GM19043 (cell line): ENCODE measurements at regions not wholly inside any gene's neighbourhood (a gene's known extent, or its start where the extent isn't known, plus 50 kb on each side); places are given as distances from the start of the nearest gene placed in this dataset.

ENCODE experiments used
- ATAC-seq: cut with Tn5 transposase; IDR thresholded peaks from one replicate; pipeline ENCODE4 v1.9.1; 2021; ENCODE audit warnings: low read depth; ENCODE audit not compliant: unreplicated experiment

DNA sequence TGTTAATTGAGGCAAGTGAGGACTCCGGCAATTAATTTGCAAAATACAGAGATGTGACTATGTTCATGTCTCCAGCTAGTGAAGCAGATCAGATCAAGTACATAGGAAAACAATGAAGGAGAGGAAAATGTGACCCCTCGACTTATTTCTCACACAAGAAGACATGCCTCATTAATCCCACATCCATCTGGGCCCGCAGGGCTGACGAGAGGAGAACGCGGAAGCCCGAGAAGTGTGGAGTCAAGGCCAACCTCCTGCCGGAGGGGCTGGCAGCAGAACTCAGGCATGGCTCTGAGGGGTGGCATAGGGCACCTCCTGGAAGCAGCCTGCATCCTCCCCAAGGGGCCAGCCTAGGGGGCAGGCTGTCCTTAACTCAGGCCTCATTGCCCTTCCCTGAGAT is 54.4 kb downstream of the ZNF503 start:
- no peak for ATAC-seq

DNA sequence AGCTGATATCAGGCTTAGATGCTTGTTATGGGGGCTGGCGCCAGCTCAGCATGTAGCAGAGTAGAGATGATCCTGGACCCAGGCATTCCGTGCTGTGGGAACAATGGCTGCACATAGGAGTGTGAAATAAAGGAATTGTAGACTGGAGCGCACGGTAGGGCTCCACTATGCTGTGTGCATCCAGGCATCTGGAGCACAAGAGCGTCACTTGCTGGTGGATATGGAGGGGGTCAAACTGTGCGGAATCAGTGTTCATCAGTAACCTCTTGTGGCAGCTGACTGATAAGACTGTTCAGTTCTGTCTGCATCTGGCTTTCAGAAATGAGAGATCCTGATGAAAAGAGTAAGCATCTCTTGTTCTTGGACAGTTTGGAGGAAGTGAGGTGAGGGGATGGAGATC is 55.8 kb downstream of the ZNF503 start:
- no peak for ATAC-seq

DNA sequence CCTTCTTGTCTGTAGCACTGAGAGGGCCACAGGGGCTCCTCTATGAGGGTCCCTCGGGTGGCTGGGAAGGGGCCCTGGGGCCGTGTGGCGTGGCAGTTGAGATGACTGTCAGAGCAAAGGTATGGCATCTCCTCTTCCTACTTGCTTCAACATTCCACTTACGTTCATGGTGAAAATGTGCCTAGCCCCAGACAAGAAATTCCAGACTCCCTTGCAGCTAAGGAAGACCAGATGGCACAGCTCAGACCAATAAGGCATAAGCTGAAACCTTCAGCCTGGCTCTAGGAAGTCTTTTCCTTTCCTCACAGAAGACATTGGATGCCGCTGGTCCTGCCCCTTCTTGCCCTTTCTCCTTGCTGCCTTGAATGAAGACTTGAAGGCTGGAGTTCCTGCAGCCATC is 57.4 kb downstream of the ZNF503 start:
- ATAC-seq: no peak

DNA sequence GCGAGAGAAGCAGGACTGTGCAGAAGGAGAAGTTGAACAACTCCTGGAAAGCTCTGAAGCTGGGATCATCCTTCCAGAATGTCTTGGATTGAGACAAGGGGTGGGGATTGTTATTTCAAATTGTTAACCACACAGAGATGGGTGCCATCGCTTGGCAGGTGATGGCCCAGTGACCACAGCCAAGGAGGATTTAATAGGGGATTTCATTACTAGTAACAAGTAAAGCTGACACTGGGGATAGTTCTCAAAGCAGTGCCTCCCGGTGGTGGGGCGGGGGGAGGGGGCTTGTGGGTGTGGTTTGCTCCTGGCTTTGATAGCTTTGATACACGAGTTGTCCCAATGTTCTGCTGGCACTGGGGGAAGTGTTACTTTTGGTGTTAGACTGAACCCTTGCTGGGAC is 59.2 kb downstream of the ZNF503 start:
- ATAC-seq: no peak

DNA sequence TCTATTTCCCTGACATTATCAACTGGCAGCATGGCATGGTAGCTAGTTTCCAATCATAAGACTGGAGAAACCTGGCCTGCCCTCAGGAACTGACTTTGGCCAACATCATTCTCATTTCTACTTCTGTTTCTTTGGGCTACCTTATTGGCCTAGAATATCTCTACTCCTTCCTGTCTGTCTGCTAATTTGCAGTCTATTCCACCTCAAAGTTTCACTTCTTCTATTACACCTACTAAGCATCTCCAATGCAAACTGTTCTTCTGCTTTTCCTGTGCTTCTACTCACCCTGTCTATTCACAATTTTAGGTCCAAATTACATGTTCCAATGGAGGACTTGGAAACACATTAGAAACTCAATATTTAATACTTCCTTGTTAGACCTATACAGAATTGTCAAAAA is 65.6 kb downstream of the ZNF503 start:
- ATAC-seq: peak; percentile 98

DNA sequence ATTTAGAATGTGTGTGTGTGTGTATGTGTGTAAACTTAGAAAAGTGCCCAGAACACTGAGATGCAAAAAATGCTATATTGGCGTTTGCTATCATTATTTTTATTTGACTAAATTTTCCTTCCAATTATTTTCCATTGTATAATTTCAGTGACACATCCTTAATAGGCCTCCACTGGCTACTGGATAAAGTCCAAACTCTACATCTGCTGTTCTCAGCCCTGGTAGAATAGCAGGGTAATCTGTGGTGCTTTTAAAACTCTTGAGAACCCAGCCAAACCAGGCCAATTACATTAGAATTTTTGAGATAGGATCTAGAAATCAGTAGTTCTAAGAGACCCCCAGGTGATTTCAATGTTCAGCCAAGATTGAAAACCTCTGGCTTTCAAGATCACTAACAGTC is 66.4 kb downstream of the ZNF503 start:
- no peak for ATAC-seq

DNA sequence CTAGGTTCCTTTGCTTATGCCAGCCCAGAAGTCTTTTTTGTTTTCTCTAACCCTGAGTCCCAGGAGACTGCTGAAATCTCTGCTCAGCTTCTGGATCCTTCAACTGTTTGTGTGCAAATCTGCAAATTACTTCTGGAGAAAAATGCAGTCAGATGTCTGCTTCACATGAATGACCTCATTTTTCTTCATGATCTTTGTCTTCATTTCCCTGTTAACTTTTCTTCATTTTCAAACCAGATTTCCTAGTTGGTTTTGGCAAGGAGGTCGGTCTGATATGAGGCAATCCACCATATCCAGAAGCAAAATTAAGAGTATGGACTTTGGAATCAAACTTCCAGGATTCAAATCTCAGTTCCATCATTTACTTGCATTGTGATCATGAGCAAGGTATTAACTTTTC is 66.8 kb downstream of the ZNF503 start:
- ATAC-seq: no peak

DNA sequence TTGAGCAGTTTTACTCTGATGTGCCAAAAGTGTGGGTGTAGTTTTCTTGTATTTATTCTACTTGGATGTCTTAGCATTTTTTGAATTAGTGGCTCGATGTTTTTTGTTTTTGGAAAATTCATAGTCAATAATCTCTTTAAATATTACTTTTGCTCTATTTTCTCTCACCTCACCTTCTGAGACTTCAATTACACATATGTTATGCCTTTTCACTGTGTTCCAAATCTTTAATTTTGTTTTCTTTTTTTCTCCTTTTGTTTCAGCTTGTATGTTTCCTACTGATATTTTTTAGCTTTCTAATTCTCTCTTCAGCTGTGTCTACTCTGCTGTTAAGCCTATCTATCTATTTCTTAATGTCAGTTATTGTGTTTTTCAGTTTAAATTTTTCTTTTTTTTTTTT is 69.5 kb downstream of the ZNF503 start:
- ATAC-seq: no peak

DNA sequence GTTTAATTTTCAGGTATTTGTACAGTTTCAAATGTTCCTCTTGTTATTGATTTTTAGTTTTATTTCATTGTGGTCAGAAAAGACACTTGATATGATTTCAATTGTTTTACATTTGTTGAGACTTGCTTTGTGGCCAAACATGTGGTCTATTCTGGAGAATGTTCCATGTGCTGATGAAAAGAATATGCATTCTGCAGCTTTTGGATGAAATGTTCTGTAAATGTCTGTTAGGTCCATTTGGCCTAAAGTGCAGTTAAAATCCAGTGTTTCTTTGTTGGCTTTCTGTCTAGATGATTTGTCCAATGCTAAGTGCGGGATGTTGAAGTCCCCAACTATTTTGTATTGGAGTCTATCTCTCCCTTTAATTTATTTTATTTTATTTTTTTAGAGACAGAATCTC is 70.5 kb downstream of the ZNF503 start:
- ATAC-seq: no peak

DNA sequence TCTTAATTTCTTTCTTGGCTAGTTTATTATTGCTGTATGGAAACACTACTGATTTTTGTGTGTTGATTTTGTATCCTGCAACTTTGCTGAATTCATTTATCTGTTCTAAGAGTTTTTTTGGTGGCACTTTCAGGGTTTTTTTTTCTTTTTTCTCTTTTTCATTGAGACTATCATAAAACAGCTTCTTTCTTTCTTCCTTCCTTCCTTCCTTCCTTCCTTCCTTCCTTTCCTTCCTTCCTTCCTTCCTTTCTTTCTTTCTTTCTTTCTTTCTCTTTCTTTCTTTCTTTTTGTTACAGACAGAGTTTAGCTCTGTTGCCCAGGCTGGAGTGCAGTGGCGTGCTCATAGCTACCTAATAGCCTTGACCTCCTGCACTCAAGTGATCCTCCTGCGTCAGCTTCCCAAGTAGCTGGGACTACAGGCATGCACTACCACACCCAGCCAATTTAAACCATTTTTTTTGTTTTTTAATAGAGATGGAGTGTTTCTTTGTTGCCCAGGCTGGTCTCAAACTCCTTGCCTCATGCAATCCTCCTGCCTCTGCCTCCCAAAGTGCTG is 72.3 kb downstream of the ZNF503 start:
- ATAC-seq: no peak

DNA sequence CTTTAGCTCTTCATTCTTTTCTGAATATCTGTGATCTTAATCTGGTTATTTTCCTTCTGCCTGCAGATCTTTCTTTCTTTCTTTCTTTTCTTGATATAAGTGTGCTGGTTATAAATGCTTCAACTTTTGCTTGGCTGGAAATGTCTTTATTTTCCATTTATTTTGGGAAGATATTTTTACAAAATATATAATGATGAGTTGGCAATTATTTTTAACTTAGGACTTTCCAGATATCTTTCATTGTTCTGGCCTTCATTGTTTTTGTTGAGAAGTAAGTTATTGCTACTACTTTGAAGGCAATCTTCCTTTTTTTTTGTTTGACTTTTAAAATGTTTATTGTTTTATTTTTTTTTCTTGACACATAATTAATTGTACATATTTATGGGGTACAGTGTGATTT is 75.3 kb downstream of the ZNF503 start:
- no peak for ATAC-seq

DNA sequence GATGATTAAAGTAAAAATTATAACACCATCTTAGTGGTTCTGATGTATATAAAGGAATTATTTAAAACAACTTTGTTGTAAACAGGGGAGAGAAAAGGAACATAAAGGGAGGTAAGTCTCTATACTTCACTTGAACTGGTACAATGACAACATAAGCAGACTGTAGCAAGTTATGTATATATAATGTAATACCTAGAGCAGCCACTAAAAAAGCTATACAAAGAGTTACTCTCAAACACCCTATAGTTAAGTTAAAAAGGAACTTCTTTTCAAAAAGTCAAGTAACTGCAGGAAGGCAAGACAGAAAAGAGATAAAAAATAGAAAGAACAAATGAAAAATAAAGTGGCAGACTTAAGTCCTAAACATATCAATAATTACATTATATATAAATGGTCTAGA is 82.3 kb downstream of the ZNF503 start:
- no peak for ATAC-seq

DNA sequence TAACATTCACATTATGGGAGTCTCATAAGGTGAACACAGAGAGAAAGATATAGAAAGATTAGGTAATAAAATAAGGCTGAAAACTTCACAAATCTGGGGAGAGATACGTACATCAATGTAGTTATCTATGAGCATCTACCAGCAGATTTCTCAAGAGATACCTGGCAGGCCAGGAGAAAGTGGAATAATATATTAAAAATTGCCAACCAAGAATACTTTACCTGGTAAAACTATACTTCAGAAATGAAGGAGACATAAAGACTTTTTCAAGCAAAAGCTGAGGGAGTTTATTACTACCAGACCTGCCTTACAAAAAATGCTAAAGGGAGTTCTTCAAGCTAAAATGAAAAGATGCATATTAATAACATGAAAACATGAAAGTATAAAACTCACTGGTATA is 78.8 kb upstream of the COMTD1 start:
- ATAC-seq: no peak

DNA sequence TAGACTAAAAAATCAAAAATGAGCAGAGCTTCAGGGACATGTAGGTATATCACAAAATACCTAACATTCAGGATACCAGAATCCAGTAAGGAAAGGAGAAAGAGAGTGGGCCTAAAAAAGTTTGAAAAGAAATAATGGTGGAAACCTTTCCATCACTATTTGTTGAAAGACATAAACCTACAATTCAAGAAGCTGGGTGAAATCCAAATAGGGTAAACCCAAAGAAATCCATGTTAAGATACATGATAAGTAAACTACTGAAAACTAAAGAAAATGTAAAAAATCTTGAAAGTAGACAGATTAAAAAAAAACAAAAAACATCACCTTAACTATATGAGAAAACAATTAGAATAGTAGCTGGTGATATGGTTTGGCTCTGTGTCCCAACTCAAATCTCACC is 76.7 kb upstream of the COMTD1 start:
- no peak for ATAC-seq

DNA sequence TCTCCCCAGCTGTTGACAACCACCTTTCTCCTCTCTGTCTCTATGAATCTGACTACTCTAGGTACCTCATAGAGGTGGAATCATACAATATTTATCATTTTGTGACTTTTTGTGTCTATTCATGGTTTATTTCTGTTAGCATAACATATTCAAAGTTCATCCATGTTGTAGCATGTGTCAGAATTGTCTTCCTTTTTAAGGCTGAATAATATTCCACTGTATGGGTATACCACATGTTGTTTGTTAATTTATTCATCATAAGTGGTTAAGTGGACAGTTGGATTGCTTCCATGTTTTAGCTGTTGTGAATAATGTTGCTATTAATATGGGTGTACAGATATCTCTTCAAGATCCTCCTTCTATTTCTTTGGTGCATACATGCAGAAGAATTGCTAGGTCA is 69.9 kb upstream of the COMTD1 start:
- no peak for ATAC-seq

DNA sequence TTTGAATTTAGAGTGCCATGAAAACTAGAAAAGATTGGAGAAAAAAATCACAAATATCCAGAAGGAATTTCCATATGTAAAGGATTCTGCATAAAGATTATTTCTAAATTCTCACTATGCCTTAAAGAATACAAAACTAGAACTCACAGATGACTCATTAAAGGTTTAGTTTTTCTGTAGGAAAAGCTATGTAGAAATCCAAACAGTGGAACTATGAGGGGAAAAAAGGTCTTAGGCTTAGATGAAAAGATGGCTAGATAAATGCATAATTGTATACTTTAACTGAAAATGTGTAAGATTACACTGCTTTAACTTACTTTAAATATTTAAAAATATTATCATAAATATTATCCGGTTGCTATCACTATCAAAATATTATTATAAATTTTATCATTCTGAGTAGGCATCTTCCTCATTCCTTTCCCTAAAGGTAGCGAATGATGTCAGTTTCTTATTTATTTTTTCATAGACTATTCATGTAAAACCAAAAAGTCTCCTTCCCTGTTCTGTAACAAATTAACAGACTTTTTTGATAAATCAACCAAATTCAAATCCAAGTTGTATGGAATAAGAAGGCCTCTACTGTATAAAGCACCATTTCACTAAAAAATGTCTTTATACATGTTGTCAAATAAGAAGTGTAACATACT is 69.1 kb upstream of the COMTD1 start:
- no peak for ATAC-seq

DNA sequence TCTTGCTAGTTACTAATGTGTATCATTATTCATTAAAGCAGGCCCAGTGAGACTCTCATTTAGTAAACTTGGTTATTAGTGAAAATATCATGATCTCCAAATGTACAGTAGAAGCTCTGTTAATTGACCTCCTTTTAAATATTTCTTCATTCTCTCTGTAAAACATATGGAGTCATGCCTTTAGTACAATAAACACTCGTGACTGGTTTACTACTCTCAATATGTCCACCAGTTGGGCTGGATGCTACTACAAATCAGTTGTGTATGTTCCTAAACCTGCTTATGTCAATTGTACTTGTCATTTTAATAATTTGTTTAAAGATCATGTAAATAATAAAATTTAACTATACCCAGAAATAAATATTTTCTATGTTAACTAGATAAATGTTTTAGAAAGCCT is 68.6 kb upstream of the COMTD1 start:
- no peak for ATAC-seq

DNA sequence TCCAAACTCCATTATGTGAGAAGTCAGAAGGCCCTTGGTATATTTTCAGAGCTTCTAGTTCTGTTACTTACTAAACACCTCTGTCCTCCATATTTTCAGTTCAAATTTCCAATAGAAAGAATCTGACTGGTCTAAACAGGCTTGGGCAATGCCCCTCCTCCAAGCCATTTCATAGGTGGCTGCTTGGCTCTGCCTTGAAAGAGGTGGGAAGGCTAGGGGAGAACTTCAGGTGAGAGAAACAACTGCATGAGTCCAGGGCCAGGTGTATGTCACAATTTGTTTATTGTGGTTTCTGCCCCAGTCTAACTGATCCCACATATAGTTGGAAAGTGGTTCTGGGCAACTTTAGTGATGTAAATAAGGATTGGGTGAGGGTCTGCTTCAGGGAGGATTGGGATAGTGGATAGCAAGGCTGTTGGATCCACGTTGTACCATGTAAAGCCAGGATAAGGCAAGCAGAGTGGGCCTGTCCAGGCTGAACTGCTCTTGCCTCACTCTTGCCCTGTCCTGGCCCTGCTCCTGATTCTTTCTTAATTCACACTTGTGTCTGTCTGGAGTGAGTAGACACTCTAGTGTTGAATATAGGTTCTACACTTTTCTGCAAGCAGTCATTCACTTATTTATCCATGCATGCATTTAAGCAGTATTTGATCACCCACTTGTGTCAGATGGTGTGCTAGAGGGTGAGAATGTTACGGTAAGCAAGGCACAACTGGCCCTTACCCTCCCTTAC is 67.5 kb upstream of the COMTD1 start:
- ATAC-seq: no peak

DNA sequence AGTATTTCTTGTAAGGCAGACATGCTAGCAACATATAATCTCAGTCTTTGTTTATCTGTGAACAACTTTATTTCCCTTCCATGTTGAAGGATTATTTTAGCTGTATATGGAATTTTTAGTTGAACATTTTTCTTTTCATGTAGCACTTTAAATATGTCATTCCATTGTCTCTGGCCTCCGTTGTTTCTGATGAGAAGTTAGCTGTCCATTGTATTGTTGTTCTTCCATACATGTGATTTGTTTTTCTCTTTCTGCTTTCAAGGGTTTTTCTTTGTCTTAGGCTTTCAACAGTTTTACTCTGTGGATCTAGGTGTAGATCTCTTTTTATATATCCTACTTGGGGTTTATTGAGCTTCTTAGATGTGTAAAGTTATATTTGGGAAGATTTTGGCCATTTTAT is 66.3 kb upstream of the COMTD1 start:
- ATAC-seq: no peak

DNA sequence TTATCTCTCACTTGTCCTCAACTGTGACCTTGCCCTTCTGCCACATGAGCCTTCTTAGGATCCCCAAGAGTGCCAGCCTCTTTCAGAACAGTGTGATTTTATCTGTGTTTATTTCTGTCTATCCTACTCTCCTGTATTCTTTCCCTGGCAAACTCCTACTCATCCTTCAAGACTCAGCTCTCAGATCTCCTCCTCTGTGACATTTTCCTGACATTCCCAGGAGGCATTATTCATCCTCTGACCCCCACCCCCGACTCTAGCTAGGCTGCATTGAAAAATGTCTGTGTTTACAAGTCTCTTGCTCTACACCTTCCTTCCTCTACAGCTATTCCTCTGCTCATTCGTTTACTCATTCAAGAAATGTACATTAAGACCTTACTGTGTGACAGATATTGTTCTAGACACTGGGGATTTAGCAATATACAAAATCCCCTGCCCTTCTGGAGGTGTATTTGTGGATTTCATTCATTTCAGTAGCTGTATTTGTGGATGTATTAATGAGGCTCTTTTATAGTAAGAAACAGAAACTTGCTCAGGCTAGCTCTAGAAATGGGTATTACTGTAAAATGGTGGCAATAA is 61.4 kb upstream of the COMTD1 start:
- no peak for ATAC-seq

DNA sequence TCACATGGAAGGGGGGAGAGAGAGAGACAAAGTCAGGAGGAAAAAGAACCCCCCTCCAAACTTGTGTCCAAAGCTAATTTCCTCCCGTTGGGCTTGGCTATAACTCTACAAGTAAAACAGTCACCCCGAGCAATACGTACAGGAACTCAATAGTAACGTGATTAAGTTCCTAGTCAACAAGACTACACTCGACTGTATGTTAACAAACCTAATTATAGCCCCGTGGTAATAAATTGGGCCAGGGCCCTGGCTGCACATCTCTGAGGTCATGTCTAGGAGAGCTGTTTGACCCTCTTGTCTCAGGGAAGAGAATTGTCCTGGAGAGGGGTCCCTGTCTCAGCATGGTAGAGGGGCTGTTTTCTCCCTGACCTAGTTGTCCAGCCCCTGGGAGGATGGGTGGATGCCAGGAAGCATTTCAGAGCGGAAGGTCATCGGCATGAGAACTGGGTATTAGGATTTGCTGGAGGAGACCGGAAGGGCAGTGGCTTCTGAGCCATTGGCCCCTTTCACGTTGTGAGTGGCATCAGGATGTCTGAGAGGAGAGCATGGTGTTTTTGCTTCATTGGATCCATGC is 60.2 kb upstream of the COMTD1 start:
- ATAC-seq: no peak
